HEK293T (cell line): ENCODE measurements at regions not wholly inside any gene's neighbourhood (a gene's known extent, or its start where the extent isn't known, plus 50 kb on each side); places are given as distances from the start of the nearest gene placed in this dataset.

Source experiments
- CTCF ChIA-PET: fragments of 350-600 bp; formaldehyde crosslinking; extraction: SDS; loops from one replicate; lab custom pipeline; 2021; ENCODE audit warnings: antibody characterized with exemption, inconsistent platforms; lab: Yijun Ruan, JAX
- POLR2A ChIA-PET: fragments of 350-600 bp; formaldehyde crosslinking; extraction: SDS; loops from one replicate; lab custom pipeline; 2020; ENCODE audit warnings: antibody characterized with exemption, inconsistent platforms; lab: Yijun Ruan, JAX
- DNase-seq: peaks from one replicate; pipeline ENCODE4 v3.0.0; 2012; ENCODE audit warnings: mixed read lengths; ENCODE audit errors: extremely low spot score
- ARNT ChIP-seq: fragments of 450-650 bp; IDR thresholded peaks from 2 replicates; pipeline ENCODE4 v1.6.1; 2017; ENCODE audit warnings: mild to moderate bottlenecking
- BHLHE40 ChIP-seq: fragments of 450-650 bp; IDR thresholded peaks from 2 replicates; pipeline ENCODE4 v1.6.1; 2016; ENCODE audit warnings: mild to moderate bottlenecking, moderate library complexity, borderline replicate concordance
- CTBP1 ChIP-seq: fragments of 450-650 bp; IDR thresholded peaks from 2 replicates; pipeline ENCODE4 v1.6.1; 2016; ENCODE audit warnings: borderline replicate concordance
- ELF4 ChIP-seq: fragments of 450-650 bp; IDR thresholded peaks from 2 replicates; pipeline ENCODE4 v1.6.1; 2017; ENCODE audit warnings: antibody characterized with exemption
- FOXA1 ChIP-seq: fragments of 450-650 bp; IDR thresholded peaks from 2 replicates; pipeline ENCODE4 v1.6.1; 2016; ENCODE audit warnings: mild to moderate bottlenecking
- FOXK2 ChIP-seq: fragments of 450-650 bp; IDR thresholded peaks from 2 replicates; pipeline ENCODE4 v1.6.1; 2016; ENCODE audit warnings: mild to moderate bottlenecking
- FOXM1 ChIP-seq: fragments of 450-650 bp; IDR thresholded peaks from 2 replicates; pipeline ENCODE4 v1.6.1; 2017; ENCODE audit warnings: mild to moderate bottlenecking, borderline replicate concordance
- HDGF ChIP-seq: fragments of 450-650 bp; IDR thresholded peaks from 2 replicates; pipeline ENCODE4 v1.6.1; 2017; ENCODE audit warnings: antibody characterized with exemption, borderline replicate concordance
- L3MBTL2 ChIP-seq: fragments of 450-650 bp; conservative IDR thresholded peaks from 2 replicates; pipeline ENCODE4 v1.6.1; 2016; ENCODE audit warnings: mild to moderate bottlenecking
- LEF1 ChIP-seq: fragments of 450-650 bp; IDR thresholded peaks from 2 replicates; pipeline ENCODE4 v1.6.1; 2017; ENCODE audit warnings: mild to moderate bottlenecking, borderline replicate concordance
- NFRKB ChIP-seq: fragments of 450-650 bp; IDR thresholded peaks from 2 replicates; pipeline ENCODE4 v1.6.1; 2016; ENCODE audit warnings: mild to moderate bottlenecking, moderate library complexity
- PKNOX1 ChIP-seq: fragments of 450-650 bp; IDR thresholded peaks from 2 replicates; pipeline ENCODE4 v1.6.1; 2016
- SP1 ChIP-seq: fragments of 450-650 bp; IDR thresholded peaks from 2 replicates; pipeline ENCODE4 v1.6.1; 2017
- SUZ12 ChIP-seq: fragments of 450-650 bp; IDR thresholded peaks from 2 replicates; pipeline ENCODE4 v1.6.1; 2016; ENCODE audit warnings: mild to moderate bottlenecking
- TARDBP ChIP-seq: fragments of 450-650 bp; IDR thresholded peaks from 2 replicates; pipeline ENCODE4 v1.6.1; 2016
- ZNF384 ChIP-seq: fragments of 450-650 bp; IDR thresholded peaks from 2 replicates; pipeline ENCODE4 v1.6.1; 2016

- POLR2A ChIA-PET: no interaction called here
- TF ChIP-seq CTBP1 (no peak), SUZ12 (no peak), ELF4 (no peak), LEF1 (no peak), PKNOX1 (no peak)
- CTCF ChIA-PET: no interaction called here
- no peak for DNase-seq
Measured at GRCh38 chr10:56902554-56902953, 541.5 kb upstream of the ZWINT start.

GRCh38 chr10:56895306-56895705, 534.2 kb upstream of the ZWINT start:
- POLR2A ChIA-PET: no interaction called here

GRCh38 chr10:56881218-56881617, 520.2 kb upstream of the ZWINT start:
- DNase-seq: peak; percentile 5
- ChIA-PET CTCF (interaction anchor here (0.6 kb wide), 1 partner anchor 170 kb away, joined by 3 read pairs; no protein-coding TSS in a partner anchor), POLR2A (no interaction called here)

More at GRCh38 chr10:56895306-56895705, 534.2 kb upstream of the ZWINT start:
- CTCF ChIA-PET: no interaction called here
- TF ChIP-seq CTBP1: no peak
- TF ChIP-seq FOXK2: no peak
- no peak for TF ChIP-seq ARNT
- TF ChIP-seq LEF1: no peak
- TF ChIP-seq PKNOX1: no peak
- TF ChIP-seq TARDBP: no peak
- TF ChIP-seq ELF4: no peak
- no peak for DNase-seq

GRCh38 chr10:56880606-56881005, 519.5 kb upstream of the ZWINT start:
- CTCF ChIA-PET: no interaction called here
- no peak for DNase-seq
- POLR2A ChIA-PET: no interaction called here
- TF ChIP-seq FOXA1 (no peak), CTBP1 (no peak), ZNF384 (no peak), HDGF (no peak), NFRKB (no peak), BHLHE40 (no peak), FOXM1 (no peak), FOXK2 (no peak), LEF1 (no peak), PKNOX1 (no peak), ELF4 (no peak), L3MBTL2 (no peak), TARDBP (no peak), ARNT (no peak), SP1 (no peak)

More at GRCh38 chr10:56881218-56881617, 520.2 kb upstream of the ZWINT start:
- TF ChIP-seq L3MBTL2: no peak
- TF ChIP-seq FOXA1: no peak
- TF ChIP-seq NFRKB: no peak
- no peak for TF ChIP-seq SP1
- TF ChIP-seq ELF4: no peak
- no peak for TF ChIP-seq HDGF
- no peak for TF ChIP-seq SUZ12

- ChIA-PET CTCF (no interaction called here), POLR2A (no interaction called here)
- no peak for DNase-seq
- TF ChIP-seq SUZ12 (no peak), ARNT (no peak), FOXM1 (no peak), FOXA1 (no peak), FOXK2 (no peak), PKNOX1 (no peak), ZNF384 (no peak), NFRKB (no peak), CTBP1 (no peak), ELF4 (no peak), L3MBTL2 (no peak), LEF1 (no peak)
Measured at GRCh38 chr10:56874950-56875349, 513.9 kb upstream of the ZWINT start.

- ChIA-PET POLR2A (no interaction called here), CTCF (no interaction called here)
- no peak for TF ChIP-seq CTBP1
- TF ChIP-seq ELF4: no peak
- no peak for TF ChIP-seq L3MBTL2
- TF ChIP-seq FOXA1: no peak
- TF ChIP-seq TARDBP: no peak
- no peak for TF ChIP-seq ZNF384
- DNase-seq: no peak
Measured at GRCh38 chr10:56871160-56871668, 510.2 kb upstream of the ZWINT start.
